Erythroblast (primary cell): ENCODE measurements at regions not wholly inside any gene's neighbourhood (a gene's known extent, or its start where the extent isn't known, plus 50 kb on each side); places are given as distances from the start of the nearest gene placed in this dataset.

Experiments used
- GATA1 ChIP-seq: IDR thresholded peaks from 2 replicates; pipeline ENCODE4 v1.6.1; 2011; ENCODE audit warnings: low read depth, mild to moderate bottlenecking, control low read depth, low read length, moderate library complexity
- POLR2A ChIP-seq: IDR thresholded peaks from 2 replicates; pipeline ENCODE4 v1.6.1; 2011; ENCODE audit warnings: mild to moderate bottlenecking, low read length

- TF ChIP-seq POLR2A = no peak
- TF ChIP-seq GATA1 = no peak
These were observed 207.4 kb upstream of the EEA1 start for GRCh38 chr12:93136253-93137055.
